NCI-H460 (cell line): ENCODE measurements at regions not wholly inside any gene's neighbourhood (a gene's known extent, or its start where the extent isn't known, plus 50 kb on each side); places are given as distances from the start of the nearest gene placed in this dataset.

ENCODE experiments used
- DNase-seq: peaks from one replicate; pipeline ENCODE4 v3.0.0-alpha.2; 2016; ENCODE audit warnings: low read depth; ENCODE audit errors: extremely low read depth

GRCh38 chr5:82354543-82354942, 76.4 kb upstream of the RPS23 start:
- no peak for DNase-seq

GRCh38 chr5:82353522-82353921, 75.4 kb upstream of the RPS23 start:
- no peak for DNase-seq

- no peak for DNase-seq
Observed at GRCh38 chr5:82352146-82352791, 74.1 kb upstream of the RPS23 start.

GRCh38 chr5:82351754-82352145, 73.6 kb upstream of the RPS23 start:
- DNase-seq = peak; percentile 67

- no peak for DNase-seq
Observed at GRCh38 chr5:82351297-82351696, 73.1 kb upstream of the RPS23 start.

- peak; percentile 11 for DNase-seq
Observed at GRCh38 chr5:82349652-82350051, 71.5 kb upstream of the RPS23 start.

- no peak for DNase-seq
Observed at GRCh38 chr5:82348784-82349425, 70.8 kb upstream of the RPS23 start.

- DNase-seq = no peak
Observed at GRCh38 chr5:82347201-82347865, 69.2 kb upstream of the RPS23 start.

- DNase-seq = no peak
Observed at GRCh38 chr5:82346399-82347165, 68.4 kb upstream of the RPS23 start.

GRCh38 chr5:82345108-82345507, 67.0 kb upstream of the RPS23 start:
- DNase-seq = no peak

GRCh38 chr5:82341325-82341724, 63.2 kb upstream of the RPS23 start:
- DNase-seq = no peak

GRCh38 chr5:82340799-82341198, 62.6 kb upstream of the RPS23 start:
- no peak for DNase-seq

GRCh38 chr5:82339792-82340191, 61.6 kb upstream of the RPS23 start:
- DNase-seq = no peak

GRCh38 chr5:82338771-82339373, 60.7 kb upstream of the RPS23 start:
- no peak for DNase-seq

GRCh38 chr5:82336959-82337351, 58.8 kb upstream of the RPS23 start:
- no peak for DNase-seq

- DNase-seq = no peak
Observed at GRCh38 chr5:82336226-82336958, 58.2 kb upstream of the RPS23 start.

- DNase-seq = no peak
Observed at GRCh38 chr5:82335806-82336205, 57.7 kb upstream of the RPS23 start.

GRCh38 chr5:82334856-82335255, 56.7 kb upstream of the RPS23 start:
- no peak for DNase-seq

- DNase-seq = no peak
Observed at GRCh38 chr5:82334085-82334692, 56.0 kb upstream of the RPS23 start.
